Stomach smooth muscle (tissue), 2 donors: ENCODE measurements at regions not wholly inside any gene's neighbourhood (a gene's known extent, or its start where the extent isn't known, plus 50 kb on each side); places are given as distances from the start of the nearest gene placed in this dataset.
"Not testable (repeated sequence)": the region's sequence is repeated elsewhere in the genome, so short reads cannot be mapped to it uniquely, and the experiment has no call there.

Experiments used
- H3K27ac ChIP-seq: one replicate; pipeline ENCODE4 v1.7.0; 2013; ENCODE audit warnings: mild to moderate bottlenecking, low read length, inconsistent platforms
- H3K27me3 ChIP-seq, 2 donors: one replicate each; pipeline ENCODE4 v1.7.0; 2013; ENCODE audit warnings: low read length in 2 of 2; ENCODE audit not compliant: insufficient read depth in 2 of 2, control insufficient read depth in 1 of 2
- H3K36me3 ChIP-seq, 2 donors: one replicate each; pipeline ENCODE4 v1.7.0; 2013; ENCODE audit warnings: low read length in 2 of 2; ENCODE audit not compliant: control insufficient read depth in 2 of 2, insufficient read depth in 2 of 2
- H3K4me1 ChIP-seq: one replicate; pipeline ENCODE4 v1.7.0; 2013; ENCODE audit warnings: low read length; ENCODE audit not compliant: control insufficient read depth, insufficient read depth
- H3K4me3 ChIP-seq, 2 donors: one replicate each; pipeline ENCODE4 v1.7.0; 2013; ENCODE audit warnings: low read length in 2 of 2
- H3K9ac ChIP-seq, 2 donors: one replicate each; pipeline ENCODE4 v1.7.0; 2013; ENCODE audit warnings: low read length in 2 of 2, mild to moderate bottlenecking in 1 of 2
- H3K9me3 ChIP-seq, 2 donors: one replicate each; pipeline ENCODE4 v1.7.0; 2013; ENCODE audit warnings: low read length in 2 of 2; ENCODE audit not compliant: control insufficient read depth in 2 of 2
- donor health status: healthy.
- donor health status: Pancreatic carcinoma.

- Histone ChIP-seq H3K9me3 (no peaks in the 10 kb centered on the region), H3K4me3 (no peak overlapping the region), H3K4me1 (no peaks in the 10 kb centered on the region), H3K36me3 (no peaks in the 10 kb centered on the region), H3K27me3 (no peaks in the 10 kb centered on the region), H3K27ac (no peak overlapping the region), H3K9ac (no peak overlapping the region)
Measured at GRCh38 chr1:70717211-70717610, 306.1 kb downstream of the CTH start.

- Histone ChIP-seq H3K27ac (no peak overlapping the region), H3K9ac (no peak overlapping the region), H3K4me3 (no peak overlapping the region), H3K27me3 (no peaks in the 10 kb centered on the region), H3K9me3 (no peaks in the 10 kb centered on the region), H3K4me1 (no peaks in the 10 kb centered on the region), H3K36me3 (no peaks in the 10 kb centered on the region)
Measured at GRCh38 chr1:70717656-70718055, 306.6 kb downstream of the CTH start.

- H3K27me3 ChIP-seq = no peaks in the 10 kb centered on the region
- H3K9ac ChIP-seq = no peak overlapping the region
- no peak overlapping the region for H3K4me3 ChIP-seq
- H3K9me3 ChIP-seq = no peaks in the 10 kb centered on the region
- H3K27ac ChIP-seq = no peak overlapping the region
- no peaks in the 10 kb centered on the region for H3K36me3 ChIP-seq
- no peaks in the 10 kb centered on the region for H3K4me1 ChIP-seq
Measured at GRCh38 chr1:70718086-70718630, 307.1 kb downstream of the CTH start.

GRCh38 chr1:70719154-70719553, 308.1 kb downstream of the CTH start:
- no peak overlapping the region for H3K9ac ChIP-seq
- H3K27ac ChIP-seq = no peak overlapping the region
- no peaks in the 10 kb centered on the region for H3K9me3 ChIP-seq
- H3K4me3 ChIP-seq = no peak overlapping the region
- no peaks in the 10 kb centered on the region for H3K36me3 ChIP-seq
- no peaks in the 10 kb centered on the region for H3K27me3 ChIP-seq
- H3K4me1 ChIP-seq = no peaks in the 10 kb centered on the region

- no peak overlapping the region for H3K9ac ChIP-seq
- H3K9me3 ChIP-seq = no peaks in the 10 kb centered on the region
- no peaks in the 10 kb centered on the region for H3K4me1 ChIP-seq
- H3K36me3 ChIP-seq = no peaks in the 10 kb centered on the region
- H3K4me3 ChIP-seq = no peak overlapping the region
- H3K27me3 ChIP-seq = no peaks in the 10 kb centered on the region
- H3K27ac ChIP-seq = no peak overlapping the region
Measured at GRCh38 chr1:70720109-70720508, 309.0 kb downstream of the CTH start.

GRCh38 chr1:70720521-70720920, 309.5 kb downstream of the CTH start:
- H3K9ac ChIP-seq = no peak overlapping the region
- no peaks in the 10 kb centered on the region for H3K4me1 ChIP-seq
- no peak overlapping the region for H3K27ac ChIP-seq
- H3K9me3 ChIP-seq = peaks cover 0 to 2% of the 10 kb centered on the region in 2 donors
- H3K4me3 ChIP-seq = no peak overlapping the region
- H3K27me3 ChIP-seq = no peaks in the 10 kb centered on the region
- no peaks in the 10 kb centered on the region for H3K36me3 ChIP-seq

- H3K9me3 ChIP-seq = peaks cover 0 to 2% of the 10 kb centered on the region in 2 donors
- no peak overlapping the region for H3K9ac ChIP-seq
- H3K27me3 ChIP-seq = no peaks in the 10 kb centered on the region
- H3K4me3 ChIP-seq = no peak overlapping the region
- no peaks in the 10 kb centered on the region for H3K4me1 ChIP-seq
- H3K27ac ChIP-seq = no peak overlapping the region
- no peaks in the 10 kb centered on the region for H3K36me3 ChIP-seq
Measured at GRCh38 chr1:70727886-70728489, 316.9 kb downstream of the CTH start.

- not testable (repeated sequence) for H3K9me3 ChIP-seq, H3K36me3 ChIP-seq
Measured at GRCh38 chr1:70736518-70736917, 311.1 kb downstream of the PTGER3 start.

GRCh38 chr1:70737125-70737524, 310.5 kb downstream of the PTGER3 start:
- no peaks in the 10 kb centered on the region for H3K4me1 ChIP-seq
- peaks cover 0 to 3% of the 10 kb centered on the region in 2 donors for H3K9me3 ChIP-seq
- H3K27ac ChIP-seq = no peak overlapping the region
- no peak overlapping the region for H3K9ac ChIP-seq
- no peaks in the 10 kb centered on the region for H3K36me3 ChIP-seq
- no peak overlapping the region for H3K4me3 ChIP-seq
- no peaks in the 10 kb centered on the region for H3K27me3 ChIP-seq

More at GRCh38 chr1:70736518-70736917, 311.1 kb downstream of the PTGER3 start:
- not testable (repeated sequence) for H3K27me3 ChIP-seq, H3K27ac ChIP-seq, H3K4me1 ChIP-seq, H3K4me3 ChIP-seq, H3K9ac ChIP-seq

GRCh38 chr1:70738624-70739023, 309.0 kb downstream of the PTGER3 start:
- H3K36me3 ChIP-seq = no peaks in the 10 kb centered on the region
- H3K4me1 ChIP-seq = no peaks in the 10 kb centered on the region
- H3K4me3 ChIP-seq = no peak overlapping the region
- no peaks in the 10 kb centered on the region for H3K27me3 ChIP-seq
- peaks cover 0 to 3% of the 10 kb centered on the region in 2 donors for H3K9me3 ChIP-seq
- H3K9ac ChIP-seq = no peak overlapping the region
- no peak overlapping the region for H3K27ac ChIP-seq

- H3K9ac ChIP-seq = no peak overlapping the region
- H3K4me3 ChIP-seq = no peak overlapping the region
- H3K4me1 ChIP-seq = no peaks in the 10 kb centered on the region
- no peaks in the 10 kb centered on the region for H3K36me3 ChIP-seq
- H3K27ac ChIP-seq = no peak overlapping the region
- H3K27me3 ChIP-seq = no peaks in the 10 kb centered on the region
- H3K9me3 ChIP-seq = peaks cover 7 to 14% of the 10 kb centered on the region in 2 donors
Measured at GRCh38 chr1:70745199-70745598, 302.4 kb downstream of the PTGER3 start.
